Hepatocyte (in vitro differentiated cells): ENCODE measurements at regions not wholly inside any gene's neighbourhood (a gene's known extent, or its start where the extent isn't known, plus 50 kb on each side); places are given as distances from the start of the nearest gene placed in this dataset.
"Not testable (repeated sequence)": the region's sequence is repeated elsewhere in the genome, so short reads cannot be mapped to it uniquely, and the experiment has no call there.

ENCODE experiments used
- DNase-seq: peaks from one replicate; pipeline ENCODE4 v3.0.0-alpha.2; 2016; ENCODE audit warnings: low spot score
- H2AFZ ChIP-seq: fragments of 200-600 bp; sonication (generic); 2 replicates; pipeline ENCODE4 v1.6.0; 2016; ENCODE audit warnings: antibody characterized with exemption, mild to moderate bottlenecking
- H3K27ac ChIP-seq: fragments of 200-600 bp; sonication (generic); 2 replicates; pipeline ENCODE4 v1.5.1; 2016; ENCODE audit warnings: mild to moderate bottlenecking
- H3K27me3 ChIP-seq: fragments of 200-600 bp; sonication (generic); 2 replicates; pipeline ENCODE4 v1.6.1; 2016
- H3K36me3 ChIP-seq: fragments of 200-600 bp; sonication (generic); replicated peaks from 2 replicates; pipeline ENCODE4 v1.5.1; 2016; ENCODE audit warnings: low read depth; ENCODE audit not compliant: insufficient read depth
- H3K4me1 ChIP-seq: fragments of 200-600 bp; sonication (generic); 2 replicates; pipeline ENCODE4 v1.5.1; 2016; ENCODE audit warnings: mild to moderate bottlenecking, moderate library complexity; ENCODE audit not compliant: insufficient read depth
- H3K4me2 ChIP-seq: fragments of 200-600 bp; sonication (generic); 2 replicates; pipeline ENCODE4 v1.6.0; 2016
- H3K4me3 ChIP-seq: fragments of 200-600 bp; sonication (generic); 2 replicates; pipeline ENCODE4 v1.5.1; 2016; ENCODE audit warnings: mild to moderate bottlenecking
- H3K79me2 ChIP-seq: fragments of 200-600 bp; sonication (generic); 2 replicates; pipeline ENCODE4 v1.6.0; 2017; ENCODE audit warnings: mild to moderate bottlenecking
- H3K9me2 ChIP-seq: fragments of 200-600 bp; sonication (generic); replicated peaks from 2 replicates; pipeline ENCODE4 v1.6.0; 2017; ENCODE audit warnings: mild to moderate bottlenecking; ENCODE audit not compliant: insufficient read depth
- H3K9me3 ChIP-seq: fragments of 200-600 bp; sonication (generic); 2 replicates; pipeline ENCODE4 v1.5.1; 2016; ENCODE audit warnings: low read depth, mild to moderate bottlenecking
- H4K20me1 ChIP-seq: fragments of 200-600 bp; sonication (generic); 2 replicates; pipeline ENCODE4 v1.6.0; 2016; ENCODE audit warnings: mild to moderate bottlenecking; ENCODE audit not compliant: insufficient read depth, poor library complexity, severe bottlenecking
- CTCF ChIP-seq: fragments of 200-600 bp; sonication (generic); IDR thresholded peaks from 2 replicates; pipeline ENCODE4 v1.5.1; 2016; ENCODE audit warnings: antibody characterized with exemption, mild to moderate bottlenecking; ENCODE audit not compliant: poor library complexity
- EZH2 ChIP-seq: fragments of 200-600 bp; sonication (generic); IDR thresholded peaks from 2 replicates; pipeline ENCODE4 v1.6.1; 2016; ENCODE audit warnings: antibody characterized with exemption, mild to moderate bottlenecking, borderline replicate concordance
- EZH2phosphoT487 ChIP-seq: fragments of 200-600 bp; sonication (generic); IDR thresholded peaks from one replicate; pipeline ENCODE4 v1.6.1; 2018; ENCODE audit warnings: antibody characterized with exemption, mild to moderate bottlenecking, low read depth, moderate library complexity; ENCODE audit not compliant: unreplicated experiment, severe bottlenecking
- WGBS: methylation state at CpG from one replicate; pipeline ENCODE4 v1.1.6; 2016; ENCODE audit warnings: low lambda C conversion rate; ENCODE audit errors: missing lambda C conversion rate; 5-methylcytosine and 5-hydroxymethylcytosine counted together

GRCh38 chr21:18831942-18832676, 428.5 kb upstream of the TMPRSS15 start:
- TF ChIP-seq CTCF (no peak), EZH2phosphoT487 (no peak), EZH2 (no peak)
- no peaks in the 10 kb centered on the region for H3K9me2 ChIP-seq
- no peaks in the 10 kb centered on the region for H3K79me2 ChIP-seq
- H3K27me3 ChIP-seq = no peaks in the 10 kb centered on the region
- WGBS = 54% methylated on average over 2 of the region's 2 CpGs
- H3K4me3 ChIP-seq = no peak overlapping the region
- H3K27ac ChIP-seq = peak overlapping the region; percentile 56
- H3K36me3 ChIP-seq = no peaks in the 10 kb centered on the region
- peak overlapping the region; percentile 9 for H2AFZ ChIP-seq
- H3K9me3 ChIP-seq = no peaks in the 10 kb centered on the region
- H3K4me2 ChIP-seq = no peak overlapping the region
- H4K20me1 ChIP-seq = no peaks in the 10 kb centered on the region
- H3K4me1 ChIP-seq = peaks cover 4% of the 10 kb centered on the region
- no peak for DNase-seq

- WGBS = 50% methylated on average over 2 of the region's 2 CpGs
- H2AFZ ChIP-seq = no peak overlapping the region
- H3K27ac ChIP-seq = peak overlapping the region; percentile 56
- H3K79me2 ChIP-seq = no peaks in the 10 kb centered on the region
- H3K9me3 ChIP-seq = no peaks in the 10 kb centered on the region
- no peaks in the 10 kb centered on the region for H3K27me3 ChIP-seq
- H4K20me1 ChIP-seq = no peaks in the 10 kb centered on the region
- peak; percentile 35 for DNase-seq
- H3K4me1 ChIP-seq = peaks cover 4% of the 10 kb centered on the region
- TF ChIP-seq EZH2phosphoT487 = no peak
- TF ChIP-seq EZH2 = no peak
- TF ChIP-seq CTCF = no peak
- no peak overlapping the region for H3K4me3 ChIP-seq
- no peaks in the 10 kb centered on the region for H3K9me2 ChIP-seq
- H3K36me3 ChIP-seq = no peaks in the 10 kb centered on the region
- no peak overlapping the region for H3K4me2 ChIP-seq
These were observed 429.4 kb upstream of the TMPRSS15 start for GRCh38 chr21:18832950-18833349.

GRCh38 chr21:18834121-18834520, 430.5 kb upstream of the TMPRSS15 start:
- DNase-seq, H4K20me1 ChIP-seq, H3K4me2 ChIP-seq, H3K9me3 ChIP-seq, H3K4me3 ChIP-seq, H3K9me2 ChIP-seq, H2AFZ ChIP-seq, H3K27ac ChIP-seq, H3K79me2 ChIP-seq, H3K27me3 ChIP-seq, H3K4me1 ChIP-seq, H3K36me3 ChIP-seq: not testable (repeated sequence)
- WGBS = 89% methylated on average over 2 of the region's 2 CpGs

GRCh38 chr21:18840239-18840638, 436.7 kb upstream of the TMPRSS15 start:
- no peaks in the 10 kb centered on the region for H3K27me3 ChIP-seq
- peak; percentile 10 for DNase-seq
- TF ChIP-seq EZH2phosphoT487 (no peak), EZH2 (no peak), CTCF (no peak)
- no peaks in the 10 kb centered on the region for H4K20me1 ChIP-seq
- no peak overlapping the region for H3K4me2 ChIP-seq
- H2AFZ ChIP-seq = no peak overlapping the region
- no peak overlapping the region for H3K4me3 ChIP-seq
- no peaks in the 10 kb centered on the region for H3K79me2 ChIP-seq
- WGBS = 94% methylated on average over 1 of the region's 1 CpG
- H3K9me3 ChIP-seq = no peaks in the 10 kb centered on the region
- no peaks in the 10 kb centered on the region for H3K36me3 ChIP-seq
- no peaks in the 10 kb centered on the region for H3K9me2 ChIP-seq
- H3K4me1 ChIP-seq = no peaks in the 10 kb centered on the region
- no peak overlapping the region for H3K27ac ChIP-seq

- H3K4me2 ChIP-seq, H4K20me1 ChIP-seq, H3K36me3 ChIP-seq, DNase-seq, H3K4me3 ChIP-seq, H3K27ac ChIP-seq, H3K4me1 ChIP-seq, H2AFZ ChIP-seq, H3K9me2 ChIP-seq, H3K9me3 ChIP-seq, H3K79me2 ChIP-seq, H3K27me3 ChIP-seq: not testable (repeated sequence)
- WGBS = 93% methylated on average over 16 of the region's 16 CpGs
These were observed 454.0 kb upstream of the TMPRSS15 start for GRCh38 chr21:18857606-18858005.
